H1 (cell line): ENCODE measurements at regions not wholly inside any gene's neighbourhood (a gene's known extent, or its start where the extent isn't known, plus 50 kb on each side); places are given as distances from the start of the nearest gene placed in this dataset.

Source experiments
- EP300 ChIP-seq, 2 experiments: IDR thresholded peaks; 1 replicate in 1 of 2; 2 replicates in 1 of 2; pipeline ENCODE4 v1.6.1; 2011 to 2012; ENCODE audit warnings: low read depth in 2 of 2, low read length in 2 of 2, mild to moderate bottlenecking in 2 of 2, borderline replicate concordance in 1 of 2, inconsistent platforms in 1 of 2, moderate library complexity in 1 of 2
- RFX5 ChIP-seq: IDR thresholded peaks from 2 replicates; pipeline ENCODE4 v1.6.1; 2011; ENCODE audit warnings: low read depth, low read length, improper control_type of control experiment, borderline replicate concordance
- TF ChIP-seq, protein P1 (sequence below), 3 experiments: IDR thresholded peaks; 1 replicate in 2 of 3; 2 replicates in 1 of 3; pipeline versions ENCODE4 v1.5.1 to v1.6.1; 2011; ENCODE audit warnings: low read length in 3 of 3, mild to moderate bottlenecking in 3 of 3, inconsistent platforms in 2 of 3, low read depth in 1 of 3, moderate library complexity in 1 of 3; ENCODE audit not compliant: insufficient read depth in 1 of 3; ENCODE audit errors: control extremely low read depth in 1 of 3

DNA sequence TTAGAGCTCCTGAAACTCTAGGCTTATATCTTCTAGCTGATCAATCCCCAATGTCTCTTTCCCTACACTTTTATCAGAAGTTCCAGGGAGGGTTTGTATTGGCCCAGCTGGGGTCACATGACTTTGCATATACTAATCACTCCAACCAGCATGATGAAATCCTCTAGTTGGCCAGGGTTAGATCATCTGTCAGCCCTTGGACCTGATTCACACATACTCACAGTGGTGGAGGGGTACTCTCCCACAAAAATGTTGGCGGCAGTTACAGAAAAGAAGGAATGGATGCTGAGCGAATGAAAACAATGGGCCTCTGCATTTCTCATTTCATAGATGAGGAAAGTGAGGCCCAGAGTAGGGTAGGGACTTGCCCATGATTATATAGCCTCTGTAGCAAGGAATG lies 151.1 kb downstream of the PJA1 start:
- no peak for TF ChIP-seq RFX5
- TF ChIP-seq, protein P1, sequence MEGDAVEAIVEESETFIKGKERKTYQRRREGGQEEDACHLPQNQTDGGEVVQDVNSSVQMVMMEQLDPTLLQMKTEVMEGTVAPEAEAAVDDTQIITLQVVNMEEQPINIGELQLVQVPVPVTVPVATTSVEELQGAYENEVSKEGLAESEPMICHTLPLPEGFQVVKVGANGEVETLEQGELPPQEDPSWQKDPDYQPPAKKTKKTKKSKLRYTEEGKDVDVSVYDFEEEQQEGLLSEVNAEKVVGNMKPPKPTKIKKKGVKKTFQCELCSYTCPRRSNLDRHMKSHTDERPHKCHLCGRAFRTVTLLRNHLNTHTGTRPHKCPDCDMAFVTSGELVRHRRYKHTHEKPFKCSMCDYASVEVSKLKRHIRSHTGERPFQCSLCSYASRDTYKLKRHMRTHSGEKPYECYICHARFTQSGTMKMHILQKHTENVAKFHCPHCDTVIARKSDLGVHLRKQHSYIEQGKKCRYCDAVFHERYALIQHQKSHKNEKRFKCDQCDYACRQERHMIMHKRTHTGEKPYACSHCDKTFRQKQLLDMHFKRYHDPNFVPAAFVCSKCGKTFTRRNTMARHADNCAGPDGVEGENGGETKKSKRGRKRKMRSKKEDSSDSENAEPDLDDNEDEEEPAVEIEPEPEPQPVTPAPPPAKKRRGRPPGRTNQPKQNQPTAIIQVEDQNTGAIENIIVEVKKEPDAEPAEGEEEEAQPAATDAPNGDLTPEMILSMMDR (IDR thresholded peaks at IDR 0.05; ENCODE audit: control extremely low read depth in 1 of 3, insufficient read depth in 1 of 3, low read depth in 1 of 3, low read length in 3 of 3): no peak
- no peak for TF ChIP-seq EP300 (IDR thresholded peaks at IDR 0.05; ENCODE audit: borderline replicate concordance in 1 of 2, low read depth in 2 of 2, low read length in 2 of 2)
